Fibroblast of pulmonary artery (primary cell): ENCODE measurements at regions not wholly inside any gene's neighbourhood (a gene's known extent, or its start where the extent isn't known, plus 50 kb on each side); places are given as distances from the start of the nearest gene placed in this dataset.

Source experiments
- DNase-seq: peaks from one replicate; pipeline ENCODE4 v3.0.0-alpha.2; 2010; ENCODE audit warnings: low read depth
- H3K4me3 ChIP-seq: replicated peaks from 2 replicates; pipeline ENCODE4 v1.5.1; 2011; ENCODE audit warnings: low read depth, mild to moderate bottlenecking, control low read depth, low read length, moderate library complexity
- CTCF ChIP-seq: IDR thresholded peaks from 2 replicates; pipeline ENCODE4 v1.5.1; 2011; ENCODE audit warnings: mild to moderate bottlenecking, control low read depth, low read length, inconsistent platforms; ENCODE audit errors: missing control alignments

- TF ChIP-seq CTCF = no peak
- H3K4me3 ChIP-seq = no peak overlapping the region
- DNase-seq = no peak
Measured at GRCh38 chr9:17987189-17987588, 408.3 kb downstream of the SH3GL2 start.

GRCh38 chr9:17988489-17988888, 409.6 kb downstream of the SH3GL2 start:
- no peak for DNase-seq
- TF ChIP-seq CTCF = no peak
- H3K4me3 ChIP-seq = no peak overlapping the region

- no peak for TF ChIP-seq CTCF
- no peak overlapping the region for H3K4me3 ChIP-seq
- no peak for DNase-seq
Measured at GRCh38 chr9:17990602-17991001, 411.7 kb downstream of the SH3GL2 start.

- no peak overlapping the region for H3K4me3 ChIP-seq
- TF ChIP-seq CTCF = no peak
- no peak for DNase-seq
Measured at GRCh38 chr9:17993024-17993423, 414.2 kb downstream of the SH3GL2 start.

GRCh38 chr9:17994695-17995425, 416.0 kb downstream of the SH3GL2 start:
- DNase-seq = no peak
- no peak overlapping the region for H3K4me3 ChIP-seq
- TF ChIP-seq CTCF = no peak

- no peak overlapping the region for H3K4me3 ChIP-seq
- no peak for DNase-seq
- no peak for TF ChIP-seq CTCF
Measured at GRCh38 chr9:17996728-17997127, 417.9 kb downstream of the SH3GL2 start.
